AG09309 (cell line): ENCODE measurements at regions not wholly inside any gene's neighbourhood (a gene's known extent, or its start where the extent isn't known, plus 50 kb on each side); places are given as distances from the start of the nearest gene placed in this dataset.

Experiments used
- DNase-seq: peaks from one replicate; pipeline ENCODE4 v3.0.0-alpha.2; 2010; ENCODE audit warnings: low read depth
- H3K4me3 ChIP-seq: 2 replicates; pipeline ENCODE4 v1.5.1; 2011; ENCODE audit warnings: mild to moderate bottlenecking, low read depth, low read length, moderate library complexity; ENCODE audit not compliant: control insufficient read depth
- TF ChIP-seq, protein P1 (sequence below): IDR thresholded peaks from 2 replicates; pipeline ENCODE4 v1.5.1; 2011; ENCODE audit warnings: mild to moderate bottlenecking, low read depth, low read length, inconsistent platforms; ENCODE audit not compliant: insufficient read depth, control insufficient read depth; ENCODE audit errors: missing control alignments

DNA sequence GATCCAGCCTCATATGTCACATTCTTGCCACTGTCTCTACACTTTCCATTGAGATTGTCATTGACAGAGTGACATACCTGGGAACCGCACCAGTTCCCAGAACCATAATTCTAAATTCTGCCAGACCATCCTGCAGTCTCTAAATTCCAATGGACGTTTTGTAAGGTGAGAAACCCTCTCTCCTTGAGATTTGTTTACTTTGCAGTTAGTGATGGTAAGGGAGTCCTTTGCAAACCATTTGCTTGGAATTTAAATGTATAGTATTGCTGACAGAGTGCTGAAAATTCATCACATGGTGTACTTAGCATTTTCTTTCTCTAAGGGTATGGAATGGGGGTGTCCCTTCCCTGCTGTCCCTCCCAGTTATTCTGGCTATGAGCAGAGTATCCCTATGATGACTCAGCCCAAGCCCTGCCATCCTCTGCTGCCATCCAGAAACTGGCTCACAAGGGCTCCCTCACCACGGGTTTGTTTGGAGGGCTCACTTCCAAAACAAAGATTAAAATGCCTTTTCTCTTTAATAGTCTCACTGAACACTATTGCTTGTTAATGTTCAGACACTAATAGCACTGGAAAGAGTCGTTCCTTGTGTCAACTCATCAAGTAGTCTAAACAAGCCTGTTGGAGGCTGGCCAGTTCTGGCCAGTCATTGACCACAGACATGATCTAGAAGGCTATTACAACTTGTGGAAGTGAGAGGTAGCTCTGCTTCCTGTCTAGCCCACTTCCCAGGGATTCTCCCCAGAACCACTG, 129.0 kb upstream of the HMGA2 start:
- TF ChIP-seq, protein P1, sequence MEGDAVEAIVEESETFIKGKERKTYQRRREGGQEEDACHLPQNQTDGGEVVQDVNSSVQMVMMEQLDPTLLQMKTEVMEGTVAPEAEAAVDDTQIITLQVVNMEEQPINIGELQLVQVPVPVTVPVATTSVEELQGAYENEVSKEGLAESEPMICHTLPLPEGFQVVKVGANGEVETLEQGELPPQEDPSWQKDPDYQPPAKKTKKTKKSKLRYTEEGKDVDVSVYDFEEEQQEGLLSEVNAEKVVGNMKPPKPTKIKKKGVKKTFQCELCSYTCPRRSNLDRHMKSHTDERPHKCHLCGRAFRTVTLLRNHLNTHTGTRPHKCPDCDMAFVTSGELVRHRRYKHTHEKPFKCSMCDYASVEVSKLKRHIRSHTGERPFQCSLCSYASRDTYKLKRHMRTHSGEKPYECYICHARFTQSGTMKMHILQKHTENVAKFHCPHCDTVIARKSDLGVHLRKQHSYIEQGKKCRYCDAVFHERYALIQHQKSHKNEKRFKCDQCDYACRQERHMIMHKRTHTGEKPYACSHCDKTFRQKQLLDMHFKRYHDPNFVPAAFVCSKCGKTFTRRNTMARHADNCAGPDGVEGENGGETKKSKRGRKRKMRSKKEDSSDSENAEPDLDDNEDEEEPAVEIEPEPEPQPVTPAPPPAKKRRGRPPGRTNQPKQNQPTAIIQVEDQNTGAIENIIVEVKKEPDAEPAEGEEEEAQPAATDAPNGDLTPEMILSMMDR: no peak
- DNase-seq: peak; percentile 91
- H3K4me3 ChIP-seq: no peak overlapping the region

DNA sequence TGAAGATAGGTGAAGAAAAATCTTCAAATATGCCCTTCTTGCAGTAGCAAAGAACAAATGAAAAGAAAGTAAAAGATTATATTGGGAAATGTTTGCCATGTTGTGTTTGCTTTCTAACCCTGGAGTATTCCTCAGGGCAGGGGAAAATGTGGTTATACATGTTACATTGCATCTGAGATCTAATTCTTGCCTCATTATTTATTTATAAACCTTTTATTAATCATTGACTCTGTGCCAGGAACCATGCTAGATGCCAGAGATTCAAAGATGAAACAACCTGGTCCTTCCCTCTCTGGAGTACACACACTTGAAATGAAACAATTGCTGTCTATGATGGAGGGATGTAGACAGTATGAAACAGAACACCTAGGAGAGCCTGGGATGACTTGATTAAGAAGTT, 128.1 kb upstream of the HMGA2 start:
- DNase-seq: no peak
- TF ChIP-seq, protein P1: no peak
- H3K4me3 ChIP-seq: no peak overlapping the region

DNA sequence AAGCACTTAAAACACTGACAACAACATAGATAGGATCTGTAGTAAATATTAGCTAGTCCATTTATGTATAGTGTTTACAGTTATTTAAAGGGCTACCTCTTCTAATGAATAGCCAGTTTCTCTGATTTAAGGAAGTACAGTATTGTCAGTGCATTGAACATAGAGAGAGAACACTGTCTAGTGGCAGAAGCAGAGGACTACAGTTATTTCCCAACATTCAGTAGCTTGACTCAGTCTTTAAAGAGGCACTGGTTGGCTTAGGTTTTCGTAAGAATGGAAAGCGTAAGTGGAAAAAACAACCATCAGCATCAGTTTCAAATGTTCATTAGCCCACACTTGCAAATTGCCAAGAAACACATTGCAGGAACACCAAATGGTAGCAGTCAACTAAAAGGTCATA, 125.0 kb upstream of the HMGA2 start:
- no peak overlapping the region for H3K4me3 ChIP-seq
- peak; percentile 57 for DNase-seq
- TF ChIP-seq, protein P1: peak; percentile 55

DNA sequence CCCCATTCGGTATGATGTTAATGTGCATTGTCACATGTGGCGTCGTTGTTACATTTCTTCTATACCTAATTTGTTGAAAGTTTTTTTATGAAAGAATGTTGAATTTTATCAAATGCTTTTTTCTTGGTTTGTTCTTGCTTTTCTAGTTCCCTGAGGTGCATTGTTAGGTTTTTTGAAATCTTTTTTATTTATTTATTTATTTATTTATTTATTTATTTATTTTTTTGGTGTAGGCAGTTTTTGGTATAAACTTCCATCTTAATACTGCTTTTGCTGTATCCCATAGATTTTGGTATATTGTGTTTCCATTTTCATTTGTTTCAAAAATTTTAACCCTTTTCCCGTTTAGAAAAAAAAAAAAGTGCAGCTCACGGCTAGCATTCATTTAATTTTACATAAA, 121.1 kb upstream of the HMGA2 start:
- H3K4me3 ChIP-seq: no peak overlapping the region
- no peak for DNase-seq
- TF ChIP-seq, protein P1: no peak

DNA sequence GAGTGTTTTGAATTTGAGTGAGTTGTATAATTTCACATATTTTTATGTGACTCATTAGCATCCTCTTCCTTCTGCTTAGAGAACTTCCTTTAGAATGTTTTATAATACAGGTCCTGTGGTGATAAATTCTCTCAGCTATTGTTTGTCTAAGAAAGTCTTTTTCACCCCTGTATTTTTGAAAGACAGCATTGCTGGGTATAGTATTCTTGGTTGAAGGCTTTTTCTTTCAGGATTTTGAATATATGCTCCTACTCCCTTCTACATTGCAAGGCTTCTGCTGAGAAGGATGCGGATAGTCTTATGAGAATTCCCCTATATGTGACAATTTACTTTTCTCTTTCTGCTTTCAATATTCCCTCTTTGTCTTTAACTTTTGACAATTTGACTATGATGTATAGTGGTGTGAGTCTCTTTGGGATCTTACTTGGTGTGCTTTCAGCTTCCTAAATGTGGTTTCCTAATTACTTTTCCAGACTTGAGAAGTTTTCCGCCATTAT, 118.9 kb upstream of the HMGA2 start:
- TF ChIP-seq, protein P1: no peak
- no peak for DNase-seq

DNA sequence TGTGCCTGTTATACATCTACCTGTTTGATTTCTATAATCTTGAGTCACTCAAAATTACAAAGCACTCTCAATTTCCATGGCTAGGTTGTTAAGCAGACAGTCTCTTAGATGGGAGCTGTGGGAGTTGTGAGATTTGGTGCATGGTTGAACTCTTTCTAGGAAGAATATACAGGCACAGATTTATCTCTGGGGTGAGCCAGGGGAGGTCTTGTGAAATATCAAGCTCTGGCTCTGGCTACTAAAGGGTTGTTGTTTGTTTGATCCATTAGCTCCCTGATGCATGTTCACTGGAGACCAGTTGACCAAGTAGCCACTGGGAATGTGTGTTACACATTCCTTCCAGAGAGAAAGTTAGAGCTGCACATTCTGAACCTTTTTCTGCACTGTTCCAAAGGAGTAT, 117.2 kb upstream of the HMGA2 start:
- no peak for DNase-seq
- TF ChIP-seq, protein P1: no peak
- no peak overlapping the region for H3K4me3 ChIP-seq

More for the DNA sequence above, 118.9 kb upstream of the HMGA2 start:
- no peak overlapping the region for H3K4me3 ChIP-seq
